ENCODE measurements at regions not wholly inside any gene's neighbourhood (a gene's known extent, or its start where the extent isn't known, plus 50 kb on each side); places are given as distances from the start of the nearest gene placed in this dataset.

DNA sequence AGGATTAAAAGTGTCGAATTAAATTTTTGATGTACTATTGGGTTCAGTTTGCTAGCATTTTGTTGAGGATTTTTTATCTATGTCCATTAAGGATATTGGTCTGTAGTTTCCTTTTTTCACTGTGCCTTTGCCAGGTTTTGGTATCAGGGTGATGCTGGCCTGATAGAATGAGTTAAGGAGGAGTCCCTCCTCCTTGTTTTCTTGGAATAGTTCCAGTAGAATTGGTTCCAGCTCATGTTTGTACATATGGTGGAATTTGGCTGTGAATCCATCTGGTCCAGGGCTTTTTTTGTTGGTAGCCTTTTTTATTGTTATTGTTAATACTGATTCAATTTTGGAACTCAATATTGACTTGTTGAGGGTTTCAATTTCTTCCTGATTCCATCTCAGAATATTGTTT lies 141.8 kb downstream of the SIM1 start:
- no peak overlapping the region for H3K4me3 ChIP-seq (ENCODE audit: low read length in 3 of 3)
- no peaks in the 10 kb centered on the region for H3K27me3 ChIP-seq (ENCODE audit: control insufficient read depth, insufficient read depth, low read length)
- DNase-seq (no peak), FAIRE-seq (no peak)
- H3K4me1 ChIP-seq (ENCODE audit: control insufficient read depth in 2 of 3, insufficient read depth in 2 of 3, low read depth in 1 of 3, low read length in 3 of 3), result no peaks in the 10 kb centered on the region
- H3K9me3 ChIP-seq (ENCODE audit: control insufficient read depth in 2 of 3, insufficient read depth in 1 of 3, low read length in 3 of 3), result no peaks in the 10 kb centered on the region
- H3K9ac ChIP-seq (ENCODE audit: low read length in 3 of 3), result no peak overlapping the region
- intact Hi-C loops (cut with DNase I), result no loop called here
- TF ChIP-seq, protein P1, sequence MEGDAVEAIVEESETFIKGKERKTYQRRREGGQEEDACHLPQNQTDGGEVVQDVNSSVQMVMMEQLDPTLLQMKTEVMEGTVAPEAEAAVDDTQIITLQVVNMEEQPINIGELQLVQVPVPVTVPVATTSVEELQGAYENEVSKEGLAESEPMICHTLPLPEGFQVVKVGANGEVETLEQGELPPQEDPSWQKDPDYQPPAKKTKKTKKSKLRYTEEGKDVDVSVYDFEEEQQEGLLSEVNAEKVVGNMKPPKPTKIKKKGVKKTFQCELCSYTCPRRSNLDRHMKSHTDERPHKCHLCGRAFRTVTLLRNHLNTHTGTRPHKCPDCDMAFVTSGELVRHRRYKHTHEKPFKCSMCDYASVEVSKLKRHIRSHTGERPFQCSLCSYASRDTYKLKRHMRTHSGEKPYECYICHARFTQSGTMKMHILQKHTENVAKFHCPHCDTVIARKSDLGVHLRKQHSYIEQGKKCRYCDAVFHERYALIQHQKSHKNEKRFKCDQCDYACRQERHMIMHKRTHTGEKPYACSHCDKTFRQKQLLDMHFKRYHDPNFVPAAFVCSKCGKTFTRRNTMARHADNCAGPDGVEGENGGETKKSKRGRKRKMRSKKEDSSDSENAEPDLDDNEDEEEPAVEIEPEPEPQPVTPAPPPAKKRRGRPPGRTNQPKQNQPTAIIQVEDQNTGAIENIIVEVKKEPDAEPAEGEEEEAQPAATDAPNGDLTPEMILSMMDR (IDR thresholded peaks at IDR 0.05; ENCODE audit: borderline replicate concordance, extremely low read depth, insufficient read depth), result no peak
- H3K36me3 ChIP-seq (ENCODE audit: control insufficient read depth in 2 of 3, insufficient read depth in 3 of 3, low read length in 3 of 3), result no peaks in the 10 kb centered on the region
- H3K27ac ChIP-seq (ENCODE audit: low read depth in 2 of 2, low read length in 2 of 2), result no peak overlapping the region

DNA sequence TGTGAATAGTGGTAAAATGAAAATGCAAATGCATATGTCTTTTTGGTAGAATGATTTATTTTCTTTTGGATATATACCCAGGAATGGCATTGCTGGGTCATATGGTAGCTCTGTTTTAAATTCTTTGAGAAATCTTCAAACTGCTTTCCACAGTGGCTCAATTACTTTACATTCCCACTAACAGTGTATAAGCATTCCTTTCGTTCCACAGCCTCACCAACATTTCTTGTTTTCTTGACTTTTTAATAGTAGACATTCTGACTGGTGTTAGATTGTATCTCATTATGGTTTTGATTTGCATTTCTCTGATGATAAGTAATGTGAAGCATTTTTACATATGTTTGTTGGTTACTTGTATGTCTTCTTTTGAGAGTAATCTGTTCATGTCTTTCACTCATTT lies 144.0 kb downstream of the SIM1 start:
- Histone ChIP-seq H3K36me3 (ENCODE audit: control insufficient read depth in 2 of 3, insufficient read depth in 3 of 3, low read length in 3 of 3) (no peaks in the 10 kb centered on the region), H3K27ac (ENCODE audit: low read depth in 2 of 2, low read length in 2 of 2) (no peak overlapping the region), H3K27me3 (ENCODE audit: control insufficient read depth, insufficient read depth, low read length) (no peaks in the 10 kb centered on the region), H3K4me3 (ENCODE audit: low read length in 3 of 3) (no peak overlapping the region), H3K9ac (ENCODE audit: low read length in 3 of 3) (no peak overlapping the region), H3K4me1 (ENCODE audit: control insufficient read depth in 2 of 3, insufficient read depth in 2 of 3, low read depth in 1 of 3, low read length in 3 of 3) (no peaks in the 10 kb centered on the region), H3K9me3 (ENCODE audit: control insufficient read depth in 2 of 3, insufficient read depth in 1 of 3, low read length in 3 of 3) (no peaks in the 10 kb centered on the region)
- no peak for DNase-seq
- no peak for FAIRE-seq
- intact Hi-C loops (cut with DNase I), result no loop called here
- TF ChIP-seq, protein P1 (IDR thresholded peaks at IDR 0.05; ENCODE audit: borderline replicate concordance, extremely low read depth, insufficient read depth), result no peak

DNA sequence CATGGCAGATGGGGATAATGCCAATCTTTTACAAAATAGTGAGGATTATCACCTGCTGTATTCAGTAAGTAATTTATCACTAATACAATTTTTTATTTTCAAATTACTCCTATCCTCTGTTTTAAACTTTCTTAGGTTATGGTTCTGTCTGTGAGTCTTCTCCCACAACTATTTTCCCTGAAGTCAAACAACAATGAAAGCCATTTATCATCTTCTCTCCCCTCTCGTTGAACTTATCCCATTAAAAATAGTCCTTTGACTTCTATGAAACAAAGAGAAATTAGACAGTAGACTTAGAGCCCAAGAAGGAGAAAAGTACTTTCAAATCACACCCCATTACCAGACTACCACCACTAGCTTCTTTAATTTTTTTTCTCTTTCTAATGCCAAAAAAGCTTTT lies 147.7 kb downstream of the SIM1 start:
- H3K27me3 ChIP-seq (ENCODE audit: control insufficient read depth, insufficient read depth, low read length), result no peaks in the 10 kb centered on the region
- no peaks in the 10 kb centered on the region for H3K9me3 ChIP-seq (ENCODE audit: control insufficient read depth in 2 of 3, insufficient read depth in 1 of 3, low read length in 3 of 3)
- intact Hi-C loops (cut with DNase I), result no loop called here
- no peak for DNase-seq
- no peak overlapping the region for H3K4me3 ChIP-seq (ENCODE audit: low read length in 3 of 3)
- no peak overlapping the region for H3K27ac ChIP-seq (ENCODE audit: low read depth in 2 of 2, low read length in 2 of 2)
- H3K4me1 ChIP-seq (ENCODE audit: control insufficient read depth in 2 of 3, insufficient read depth in 2 of 3, low read depth in 1 of 3, low read length in 3 of 3), result no peaks in the 10 kb centered on the region
- no peaks in the 10 kb centered on the region for H3K36me3 ChIP-seq (ENCODE audit: control insufficient read depth in 2 of 3, insufficient read depth in 3 of 3, low read length in 3 of 3)
- H3K9ac ChIP-seq (ENCODE audit: low read length in 3 of 3), result no peak overlapping the region
- FAIRE-seq, result no peak
- TF ChIP-seq, protein P1 (IDR thresholded peaks at IDR 0.05; ENCODE audit: borderline replicate concordance, extremely low read depth, insufficient read depth), result no peak

DNA sequence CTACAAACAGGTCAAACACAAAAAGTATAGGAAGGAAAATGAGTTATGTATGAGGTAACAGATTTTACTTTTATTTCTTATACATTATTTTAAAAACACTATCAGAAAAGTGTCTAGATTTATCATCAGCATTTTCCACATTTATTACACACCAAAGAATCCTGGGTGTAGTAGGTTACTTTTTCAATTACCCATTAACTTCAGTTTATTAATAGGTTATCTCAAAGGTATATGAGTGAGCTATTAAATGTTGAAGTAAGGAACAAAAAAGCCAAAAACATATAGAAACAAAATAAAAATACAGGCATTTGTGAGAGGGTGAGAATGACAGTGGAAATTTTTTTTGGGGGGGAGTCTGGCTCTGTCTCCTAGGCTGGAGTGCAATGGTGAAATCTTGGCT lies 150.5 kb downstream of the SIM1 start:
- H3K4me3 ChIP-seq (ENCODE audit: low read length in 3 of 3), result no peak overlapping the region
- no peaks in the 10 kb centered on the region for H3K36me3 ChIP-seq (ENCODE audit: control insufficient read depth in 2 of 3, insufficient read depth in 3 of 3, low read length in 3 of 3)
- no peak overlapping the region for H3K27ac ChIP-seq (ENCODE audit: low read depth in 2 of 2, low read length in 2 of 2)
- FAIRE-seq (no peak), DNase-seq (no peak)
- H3K9ac ChIP-seq (ENCODE audit: low read length in 3 of 3), result no peak overlapping the region
- no peaks in the 10 kb centered on the region for H3K9me3 ChIP-seq (ENCODE audit: control insufficient read depth in 2 of 3, insufficient read depth in 1 of 3, low read length in 3 of 3)
- TF ChIP-seq, protein P1 (IDR thresholded peaks at IDR 0.05; ENCODE audit: borderline replicate concordance, extremely low read depth, insufficient read depth), result no peak
- no peaks in the 10 kb centered on the region for H3K4me1 ChIP-seq (ENCODE audit: control insufficient read depth in 2 of 3, insufficient read depth in 2 of 3, low read depth in 1 of 3, low read length in 3 of 3)
- no peaks in the 10 kb centered on the region for H3K27me3 ChIP-seq (ENCODE audit: control insufficient read depth, insufficient read depth, low read length)
- intact Hi-C loops (cut with DNase I), result no loop called here

Data from kidney (tissue), 13 donors.